OCI-LY3 (cell line): ENCODE measurements at regions not wholly inside any gene's neighbourhood (a gene's known extent, or its start where the extent isn't known, plus 50 kb on each side); places are given as distances from the start of the nearest gene placed in this dataset.

Experiments used
- H2AFZ ChIP-seq: fragments of 200-600, 300-600 bp; shearing (Covaris generic); 2 replicates; pipeline ENCODE4 v1.6.0; 2014; ENCODE audit warnings: antibody characterized with exemption, low read depth, low read length
- H3K27ac ChIP-seq: fragments of 200-600, 300-600 bp; sonication (generic); 2 replicates; pipeline ENCODE4 v1.5.1; 2014; ENCODE audit warnings: mild to moderate bottlenecking, low read length, moderate library complexity, mixed read lengths
- H3K27me3 ChIP-seq: fragments of 200-600, 300-600 bp; sonication (generic); 2 replicates; pipeline ENCODE4 v1.6.1; 2014; ENCODE audit warnings: low read depth, low read length, mixed read lengths
- H3K36me3 ChIP-seq: fragments of 200-600, 300-600 bp; sonication (generic); replicated peaks from 2 replicates; pipeline ENCODE3; 2014; ENCODE audit warnings: low read depth, low read length, mixed read lengths
- H3K4me1 ChIP-seq: fragments of 300-600, 200-600 bp; sonication (generic); 2 replicates; pipeline ENCODE4 v1.6.1; 2014; ENCODE audit warnings: low read length, mixed read lengths
- H3K4me2 ChIP-seq: fragments of 200-600, 300-600 bp; sonication (generic); 2 replicates; pipeline ENCODE4 v1.6.1; 2014; ENCODE audit warnings: low read length, mixed read lengths
- H3K4me3 ChIP-seq: fragments of 300-600, 200-600 bp; sonication (generic); 2 replicates; pipeline ENCODE4 v1.5.1; 2014; ENCODE audit warnings: antibody characterized with exemption, mild to moderate bottlenecking, low read length, moderate library complexity
- H3K79me2 ChIP-seq: fragments of 300-600, 200-600 bp; shearing (Covaris generic); 2 replicates; pipeline ENCODE4 v1.6.1; 2014; ENCODE audit warnings: mild to moderate bottlenecking, low read length, mixed read lengths
- H3K9ac ChIP-seq: fragments of 300-600, 200-600 bp; shearing (Covaris generic); 2 replicates; pipeline ENCODE4 v1.6.0; 2014; ENCODE audit warnings: mild to moderate bottlenecking, low read length, moderate library complexity
- H3K9me3 ChIP-seq: fragments of 200-600, 300-600 bp; shearing (Covaris generic); 2 replicates; pipeline ENCODE4 v1.6.1; 2014; ENCODE audit warnings: low read length, mixed read lengths; ENCODE audit not compliant: insufficient read depth
- H4K20me1 ChIP-seq: fragments of 200-600, 300-600 bp; sonication (generic); 2 replicates; pipeline ENCODE4 v1.6.1; 2016; ENCODE audit warnings: low read length, mixed read lengths; ENCODE audit not compliant: insufficient read depth
- CTCF ChIP-seq: fragments of 200-600, 300-600 bp; sonication (generic); IDR thresholded peaks from 2 replicates; pipeline ENCODE4 v1.5.1; 2014; ENCODE audit warnings: antibody characterized with exemption, low read length, low read depth
- EZH2phosphoT487 ChIP-seq: fragments of 200-600 bp; shearing (Covaris generic); IDR thresholded peaks from 2 replicates; pipeline ENCODE4 v1.6.1; 2018; ENCODE audit warnings: antibody characterized with exemption, mixed run types, low read depth

GRCh38 chr4:53899586-53900270 lies 164.7 kb downstream of the CHIC2 start:
- no peak overlapping the region for H3K4me3 ChIP-seq
- no peak overlapping the region for H3K9ac ChIP-seq
- no peak overlapping the region for H3K4me2 ChIP-seq
- 0 out of 2 replicates have a peak overlapping the region, but pooled peaks have one; percentile 39 for H2AFZ ChIP-seq
- no peaks in the 10 kb centered on the region for H3K79me2 ChIP-seq
- TF ChIP-seq CTCF (no peak), EZH2phosphoT487 (no peak)
- H4K20me1 ChIP-seq = no peaks in the 10 kb centered on the region
- H3K27ac ChIP-seq = no peak overlapping the region
- no peaks in the 10 kb centered on the region for H3K36me3 ChIP-seq
- no peaks in the 10 kb centered on the region for H3K9me3 ChIP-seq
- no peaks in the 10 kb centered on the region for H3K27me3 ChIP-seq
- no peaks in the 10 kb centered on the region for H3K4me1 ChIP-seq

GRCh38 chr4:53895137-53895536 lies 169.3 kb downstream of the CHIC2 start:
- TF ChIP-seq CTCF (no peak), EZH2phosphoT487 (no peak)
- no peak overlapping the region for H2AFZ ChIP-seq
- H4K20me1 ChIP-seq = no peaks in the 10 kb centered on the region
- no peak overlapping the region for H3K9ac ChIP-seq
- no peaks in the 10 kb centered on the region for H3K36me3 ChIP-seq
- no peaks in the 10 kb centered on the region for H3K9me3 ChIP-seq
- H3K27ac ChIP-seq = no peak overlapping the region
- no peaks in the 10 kb centered on the region for H3K4me1 ChIP-seq
- H3K27me3 ChIP-seq = no peaks in the 10 kb centered on the region
- no peaks in the 10 kb centered on the region for H3K79me2 ChIP-seq
- H3K4me2 ChIP-seq = no peak overlapping the region
- H3K4me3 ChIP-seq = no peak overlapping the region

- H4K20me1 ChIP-seq = no peaks in the 10 kb centered on the region
- H3K9ac ChIP-seq = no peak overlapping the region
- H3K4me3 ChIP-seq = no peak overlapping the region
- no peaks in the 10 kb centered on the region for H3K9me3 ChIP-seq
- no peaks in the 10 kb centered on the region for H3K79me2 ChIP-seq
- no peak overlapping the region for H3K4me2 ChIP-seq
- H3K36me3 ChIP-seq = no peaks in the 10 kb centered on the region
- no peak overlapping the region for H3K27ac ChIP-seq
- H2AFZ ChIP-seq = no peak overlapping the region
- no peaks in the 10 kb centered on the region for H3K4me1 ChIP-seq
- TF ChIP-seq EZH2phosphoT487 (no peak), CTCF (no peak)
- no peaks in the 10 kb centered on the region for H3K27me3 ChIP-seq
Measured at GRCh38 chr4:53890461-53890860, 173.9 kb downstream of the CHIC2 start.

- Histone ChIP-seq H3K27ac (no peak overlapping the region), H4K20me1 (no peaks in the 10 kb centered on the region), H3K9me3 (no peaks in the 10 kb centered on the region), H3K4me2 (no peak overlapping the region), H3K79me2 (no peaks in the 10 kb centered on the region), H3K4me3 (no peak overlapping the region), H3K27me3 (no peaks in the 10 kb centered on the region), H2AFZ (no peak overlapping the region), H3K36me3 (no peaks in the 10 kb centered on the region), H3K4me1 (no peaks in the 10 kb centered on the region), H3K9ac (no peak overlapping the region)
- TF ChIP-seq CTCF = no peak
- TF ChIP-seq EZH2phosphoT487 = no peak
Measured at GRCh38 chr4:53889326-53890055, 174.9 kb downstream of the CHIC2 start.
